ENCODE measurements at regions not wholly inside any gene's neighbourhood (a gene's known extent, or its start where the extent isn't known, plus 50 kb on each side); places are given as distances from the start of the nearest gene placed in this dataset.

GRCh38 chr17:79169366-79169765 is 94.7 kb downstream of the ENGASE start:
- DNase-seq (no peak), ATAC-seq (no peak)
- Mint-ChIP-seq H3K4me1 (no peaks in the 10 kb centered on the region), H3K27me3 (peaks cover 8% of the 10 kb centered on the region), H3K4me3 (no peak overlapping the region), H3K36me3 (ENCODE audit: low read depth) (no peaks in the 10 kb centered on the region), H3K27ac (no peak overlapping the region)
- H3K9me3 ChIP-seq (ENCODE audit: control insufficient read depth, low read length, poor library complexity, severe bottlenecking), result no peaks in the 10 kb centered on the region

- no peaks in the 10 kb centered on the region for H3K9me3 ChIP-seq (ENCODE audit: control insufficient read depth, low read length, poor library complexity, severe bottlenecking)
- ATAC-seq (no peak), DNase-seq (no peak)
- no peak overlapping the region for H3K27ac Mint-ChIP-seq
- H3K27me3 Mint-ChIP-seq, result peaks cover 11% of the 10 kb centered on the region
- no peaks in the 10 kb centered on the region for H3K36me3 Mint-ChIP-seq (ENCODE audit: low read depth)
- H3K4me1 Mint-ChIP-seq, result no peaks in the 10 kb centered on the region
- H3K4me3 Mint-ChIP-seq, result no peak overlapping the region
These were observed 93.9 kb downstream of the ENGASE start for GRCh38 chr17:79168486-79169055.

GRCh38 chr17:79167486-79167885 is 92.9 kb downstream of the ENGASE start:
- Mint-ChIP-seq H3K27me3 (peaks cover 11% of the 10 kb centered on the region), H3K4me3 (no peak overlapping the region), H3K4me1 (no peaks in the 10 kb centered on the region), H3K27ac (no peak overlapping the region), H3K36me3 (ENCODE audit: low read depth) (no peaks in the 10 kb centered on the region)
- ATAC-seq, result no peak
- DNase-seq, result no peak
- H3K9me3 ChIP-seq (ENCODE audit: control insufficient read depth, low read length, poor library complexity, severe bottlenecking), result no peaks in the 10 kb centered on the region

GRCh38 chr17:79165756-79166473 is 91.3 kb downstream of the ENGASE start:
- ATAC-seq (no peak), DNase-seq (no peak)
- H3K4me1 Mint-ChIP-seq, result peaks cover 4% of the 10 kb centered on the region
- no peaks in the 10 kb centered on the region for H3K36me3 Mint-ChIP-seq (ENCODE audit: low read depth)
- H3K27me3 Mint-ChIP-seq, result peaks cover 11% of the 10 kb centered on the region
- no peak overlapping the region for H3K4me3 Mint-ChIP-seq
- H3K27ac Mint-ChIP-seq, result no peak overlapping the region
- H3K9me3 ChIP-seq (ENCODE audit: control insufficient read depth, low read length, poor library complexity, severe bottlenecking), result no peaks in the 10 kb centered on the region

- peaks cover 11% of the 10 kb centered on the region for H3K27me3 Mint-ChIP-seq
- ATAC-seq (no peak), DNase-seq (no peak)
- H3K27ac Mint-ChIP-seq, result no peak overlapping the region
- no peak overlapping the region for H3K4me3 Mint-ChIP-seq
- no peaks in the 10 kb centered on the region for H3K9me3 ChIP-seq (ENCODE audit: control insufficient read depth, low read length, poor library complexity, severe bottlenecking)
- peaks cover 4% of the 10 kb centered on the region for H3K4me1 Mint-ChIP-seq
- H3K36me3 Mint-ChIP-seq (ENCODE audit: low read depth), result no peaks in the 10 kb centered on the region
These were observed 90.5 kb downstream of the ENGASE start for GRCh38 chr17:79164913-79165695.

GRCh38 chr17:79164408-79164807 is 89.8 kb downstream of the ENGASE start:
- no peaks in the 10 kb centered on the region for H3K36me3 Mint-ChIP-seq (ENCODE audit: low read depth)
- H3K27me3 Mint-ChIP-seq, result peaks cover 11% of the 10 kb centered on the region
- H3K27ac Mint-ChIP-seq, result no peak overlapping the region
- ATAC-seq (no peak), DNase-seq (no peak)
- H3K4me1 Mint-ChIP-seq, result peaks cover 4% of the 10 kb centered on the region
- no peaks in the 10 kb centered on the region for H3K9me3 ChIP-seq (ENCODE audit: control insufficient read depth, low read length, poor library complexity, severe bottlenecking)
- H3K4me3 Mint-ChIP-seq, result no peak overlapping the region

GRCh38 chr17:79163071-79163470 is 88.4 kb downstream of the ENGASE start:
- Mint-ChIP-seq H3K4me3 (no peak overlapping the region), H3K36me3 (ENCODE audit: low read depth) (no peaks in the 10 kb centered on the region), H3K4me1 (peaks cover 4% of the 10 kb centered on the region), H3K27me3 (peaks cover 5% of the 10 kb centered on the region), H3K27ac (no peak overlapping the region)
- H3K9me3 ChIP-seq (ENCODE audit: control insufficient read depth, low read length, poor library complexity, severe bottlenecking), result no peaks in the 10 kb centered on the region
- DNase-seq (no peak), ATAC-seq (no peak)

- no peaks in the 10 kb centered on the region for H3K9me3 ChIP-seq (ENCODE audit: control insufficient read depth, low read length, poor library complexity, severe bottlenecking)
- H3K4me1 Mint-ChIP-seq, result peaks cover 4% of the 10 kb centered on the region
- ATAC-seq, result no peak
- no peak for DNase-seq
- H3K27ac Mint-ChIP-seq, result no peak overlapping the region
- H3K27me3 Mint-ChIP-seq, result peaks cover 5% of the 10 kb centered on the region
- no peak overlapping the region for H3K4me3 Mint-ChIP-seq
- H3K36me3 Mint-ChIP-seq (ENCODE audit: low read depth), result no peaks in the 10 kb centered on the region
These were observed 87.7 kb downstream of the ENGASE start for GRCh38 chr17:79162012-79162963.

GRCh38 chr17:79160980-79161636 is 86.5 kb downstream of the ENGASE start:
- no peaks in the 10 kb centered on the region for H3K36me3 Mint-ChIP-seq (ENCODE audit: low read depth)
- H3K9me3 ChIP-seq (ENCODE audit: control insufficient read depth, low read length, poor library complexity, severe bottlenecking), result no peaks in the 10 kb centered on the region
- peaks cover 4% of the 10 kb centered on the region for H3K4me1 Mint-ChIP-seq
- peaks cover 5% of the 10 kb centered on the region for H3K27me3 Mint-ChIP-seq
- DNase-seq, result no peak
- no peak overlapping the region for H3K4me3 Mint-ChIP-seq
- ATAC-seq, result peak; percentile 25
- H3K27ac Mint-ChIP-seq, result peak overlapping the region; percentile 30

- Mint-ChIP-seq H3K4me1 (peaks cover 4% of the 10 kb centered on the region), H3K27me3 (peaks cover 5% of the 10 kb centered on the region), H3K27ac (no peak overlapping the region), H3K4me3 (no peak overlapping the region), H3K36me3 (ENCODE audit: low read depth) (no peaks in the 10 kb centered on the region)
- DNase-seq (no peak), ATAC-seq (no peak)
- no peaks in the 10 kb centered on the region for H3K9me3 ChIP-seq (ENCODE audit: control insufficient read depth, low read length, poor library complexity, severe bottlenecking)
These were observed 85.3 kb downstream of the ENGASE start for GRCh38 chr17:79159926-79160325.

GRCh38 chr17:79159471-79159870 is 84.8 kb downstream of the ENGASE start:
- no peaks in the 10 kb centered on the region for H3K9me3 ChIP-seq (ENCODE audit: control insufficient read depth, low read length, poor library complexity, severe bottlenecking)
- no peak for ATAC-seq
- H3K4me1 Mint-ChIP-seq, result peaks cover 4% of the 10 kb centered on the region

GRCh38 chr17:79156463-79157095 is 82.0 kb downstream of the ENGASE start:
- DNase-seq (no peak), ATAC-seq (no peak)
- H3K9me3 ChIP-seq (ENCODE audit: control insufficient read depth, low read length, poor library complexity, severe bottlenecking), result no peaks in the 10 kb centered on the region
- Mint-ChIP-seq H3K4me1 (peaks cover 4% of the 10 kb centered on the region), H3K36me3 (ENCODE audit: low read depth) (no peaks in the 10 kb centered on the region), H3K4me3 (no peak overlapping the region), H3K27ac (no peak overlapping the region), H3K27me3 (peaks cover 6% of the 10 kb centered on the region)

More at GRCh38 chr17:79159471-79159870, 84.8 kb downstream of the ENGASE start:
- Mint-ChIP-seq H3K27ac (no peak overlapping the region), H3K27me3 (peaks cover 5% of the 10 kb centered on the region), H3K36me3 (ENCODE audit: low read depth) (no peaks in the 10 kb centered on the region), H3K4me3 (no peak overlapping the region)
- no peak for DNase-seq

Data from T-helper 17 cell (primary cell).